ENCODE measurements at regions not wholly inside any gene's neighbourhood (a gene's known extent, or its start where the extent isn't known, plus 50 kb on each side); places are given as distances from the start of the nearest gene placed in this dataset.

- TF ChIP-seq, protein P1, sequence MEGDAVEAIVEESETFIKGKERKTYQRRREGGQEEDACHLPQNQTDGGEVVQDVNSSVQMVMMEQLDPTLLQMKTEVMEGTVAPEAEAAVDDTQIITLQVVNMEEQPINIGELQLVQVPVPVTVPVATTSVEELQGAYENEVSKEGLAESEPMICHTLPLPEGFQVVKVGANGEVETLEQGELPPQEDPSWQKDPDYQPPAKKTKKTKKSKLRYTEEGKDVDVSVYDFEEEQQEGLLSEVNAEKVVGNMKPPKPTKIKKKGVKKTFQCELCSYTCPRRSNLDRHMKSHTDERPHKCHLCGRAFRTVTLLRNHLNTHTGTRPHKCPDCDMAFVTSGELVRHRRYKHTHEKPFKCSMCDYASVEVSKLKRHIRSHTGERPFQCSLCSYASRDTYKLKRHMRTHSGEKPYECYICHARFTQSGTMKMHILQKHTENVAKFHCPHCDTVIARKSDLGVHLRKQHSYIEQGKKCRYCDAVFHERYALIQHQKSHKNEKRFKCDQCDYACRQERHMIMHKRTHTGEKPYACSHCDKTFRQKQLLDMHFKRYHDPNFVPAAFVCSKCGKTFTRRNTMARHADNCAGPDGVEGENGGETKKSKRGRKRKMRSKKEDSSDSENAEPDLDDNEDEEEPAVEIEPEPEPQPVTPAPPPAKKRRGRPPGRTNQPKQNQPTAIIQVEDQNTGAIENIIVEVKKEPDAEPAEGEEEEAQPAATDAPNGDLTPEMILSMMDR (IDR thresholded peaks at IDR 0.05), result no peak
- TF ChIP-seq EP300 (IDR thresholded peaks at IDR 0.05), result no peak
- TF ChIP-seq POLR2A (IDR thresholded peaks at IDR 0.05; ENCODE audit: low read depth), result no peak
- no peak for TF ChIP-seq POLR2AphosphoS5 (IDR thresholded peaks at IDR 0.05)
Observed at GRCh38 chr13:104365430-104365829, 1299.2 kb upstream of the SLC10A2 start.

Measured in esophagus muscularis mucosa (tissue), 4 donors.